ENCODE measurements at regions not wholly inside any gene's neighbourhood (a gene's known extent, or its start where the extent isn't known, plus 50 kb on each side); places are given as distances from the start of the nearest gene placed in this dataset.

GRCh38 chr6:22151892-22152291, 144.9 kb downstream of the PRL start:
- intact Hi-C loops (cut with DNase I) = no loop called here
- 96% methylated on average over 1 of the region's 1 CpG for WGBS
- no peaks in the 10 kb centered on the region for H3K9me3 ChIP-seq
- no peak for TF ChIP-seq POLR2AphosphoS5 (IDR thresholded peaks at IDR 0.05)
- no peak for TF ChIP-seq EP300 (IDR thresholded peaks at IDR 0.05)
- no peak for TF ChIP-seq POLR2A (IDR thresholded peaks at IDR 0.05; ENCODE audit: low read depth)
- no peak for TF ChIP-seq CTCF (IDR thresholded peaks at IDR 0.05)
- H3K27ac ChIP-seq (replicated peaks in 1 of 4) = no peak overlapping the region
- no peaks in the 10 kb centered on the region for H3K36me3 ChIP-seq
- DNase-seq (ENCODE audit: extremely low spot score) = no peak
- no peak overlapping the region for H3K4me3 ChIP-seq
- H3K27me3 ChIP-seq = no peaks in the 10 kb centered on the region
- H3K4me1 ChIP-seq = peaks cover 33 to 42% (median 35%) of the 10 kb centered on the region in 4 donors

- Histone ChIP-seq H3K4me1 (peaks cover 26 to 32% (median 30%) of the 10 kb centered on the region in 4 donors), H3K27ac (replicated peaks in 1 of 4) (no peak overlapping the region), H3K4me3 (no peak overlapping the region), H3K27me3 (no peaks in the 10 kb centered on the region), H3K36me3 (no peaks in the 10 kb centered on the region), H3K9me3 (no peaks in the 10 kb centered on the region)
- no peak for DNase-seq (ENCODE audit: extremely low spot score)
- intact Hi-C loops (cut with DNase I) = no loop called here
- TF ChIP-seq POLR2AphosphoS5 (IDR thresholded peaks at IDR 0.05) = no peak
- no peak for TF ChIP-seq EP300 (IDR thresholded peaks at IDR 0.05)
- TF ChIP-seq POLR2A (IDR thresholded peaks at IDR 0.05; ENCODE audit: low read depth) = no peak
- TF ChIP-seq CTCF (IDR thresholded peaks at IDR 0.05) = no peak
These were observed 144.0 kb downstream of the PRL start for GRCh38 chr6:22152841-22153240.

- H3K36me3 ChIP-seq = no peaks in the 10 kb centered on the region
- peaks cover 19 to 25% (median 22%) of the 10 kb centered on the region in 4 donors for H3K4me1 ChIP-seq
- no peak overlapping the region for H3K27ac ChIP-seq (replicated peaks in 1 of 4)
- no peak overlapping the region for H3K4me3 ChIP-seq
- TF ChIP-seq CTCF (IDR thresholded peaks at IDR 0.05) (no peak), EP300 (IDR thresholded peaks at IDR 0.05) (no peak), POLR2AphosphoS5 (IDR thresholded peaks at IDR 0.05) (no peak), POLR2A (IDR thresholded peaks at IDR 0.05; ENCODE audit: low read depth) (no peak)
- DNase-seq (ENCODE audit: extremely low spot score) = no peak
- H3K27me3 ChIP-seq = no peaks in the 10 kb centered on the region
- no peaks in the 10 kb centered on the region for H3K9me3 ChIP-seq
- intact Hi-C loops (cut with DNase I) = no loop called here
- 81% methylated on average over 6 of the region's 6 CpGs for WGBS
These were observed 143.3 kb downstream of the PRL start for GRCh38 chr6:22153384-22154158.

GRCh38 chr6:22155551-22155950, 141.3 kb downstream of the PRL start:
- H3K4me1 ChIP-seq = peaks cover 2 to 5% (median 4%) of the 10 kb centered on the region in 4 donors
- H3K27me3 ChIP-seq = no peaks in the 10 kb centered on the region
- no peak overlapping the region for H3K27ac ChIP-seq (replicated peaks in 1 of 4)
- TF ChIP-seq POLR2AphosphoS5 (IDR thresholded peaks at IDR 0.05) = no peak
- TF ChIP-seq EP300 (IDR thresholded peaks at IDR 0.05) = no peak
- no peak for TF ChIP-seq CTCF (IDR thresholded peaks at IDR 0.05)
- no peak for TF ChIP-seq POLR2A (IDR thresholded peaks at IDR 0.05; ENCODE audit: low read depth)
- no peaks in the 10 kb centered on the region for H3K9me3 ChIP-seq
- 87% methylated on average over 4 of the region's 4 CpGs for WGBS
- no peak overlapping the region for H3K4me3 ChIP-seq
- DNase-seq (ENCODE audit: extremely low spot score) = no peak
- no peaks in the 10 kb centered on the region for H3K36me3 ChIP-seq
- intact Hi-C loops (cut with DNase I) = no loop called here

GRCh38 chr6:22157233-22157632, 139.6 kb downstream of the PRL start:
- 95% methylated on average over 4 of the region's 4 CpGs for WGBS
- H3K9me3 ChIP-seq = no peaks in the 10 kb centered on the region
- TF ChIP-seq EP300 (IDR thresholded peaks at IDR 0.05) = no peak
- no peak for TF ChIP-seq CTCF (IDR thresholded peaks at IDR 0.05)
- TF ChIP-seq POLR2A (IDR thresholded peaks at IDR 0.05; ENCODE audit: low read depth) = no peak
- no peak for TF ChIP-seq POLR2AphosphoS5 (IDR thresholded peaks at IDR 0.05)
- DNase-seq (ENCODE audit: extremely low spot score) = no peak
- H3K27ac ChIP-seq (replicated peaks in 1 of 4) = no peak overlapping the region
- H3K4me1 ChIP-seq = no peaks in the 10 kb centered on the region
- no peaks in the 10 kb centered on the region for H3K27me3 ChIP-seq
- intact Hi-C loops (cut with DNase I) = no loop called here
- no peaks in the 10 kb centered on the region for H3K36me3 ChIP-seq
- no peak overlapping the region for H3K4me3 ChIP-seq

Data from esophagus muscularis mucosa (tissue), 4 donors.